Hepatocyte (in vitro differentiated cells): ENCODE measurements at regions not wholly inside any gene's neighbourhood (a gene's known extent, or its start where the extent isn't known, plus 50 kb on each side); places are given as distances from the start of the nearest gene placed in this dataset.

Experiments used
- DNase-seq: peaks from one replicate; pipeline ENCODE4 v3.0.0-alpha.2; 2016; ENCODE audit warnings: low spot score
- H2AFZ ChIP-seq: fragments of 200-600 bp; sonication (generic); 2 replicates; pipeline ENCODE4 v1.6.0; 2016; ENCODE audit warnings: antibody characterized with exemption, mild to moderate bottlenecking
- H3K27ac ChIP-seq: fragments of 200-600 bp; sonication (generic); 2 replicates; pipeline ENCODE4 v1.5.1; 2016; ENCODE audit warnings: mild to moderate bottlenecking
- H3K27me3 ChIP-seq: fragments of 200-600 bp; sonication (generic); 2 replicates; pipeline ENCODE4 v1.6.1; 2016
- H3K36me3 ChIP-seq: fragments of 200-600 bp; sonication (generic); replicated peaks from 2 replicates; pipeline ENCODE4 v1.5.1; 2016; ENCODE audit warnings: low read depth; ENCODE audit not compliant: insufficient read depth
- H3K4me1 ChIP-seq: fragments of 200-600 bp; sonication (generic); 2 replicates; pipeline ENCODE4 v1.5.1; 2016; ENCODE audit warnings: mild to moderate bottlenecking, moderate library complexity; ENCODE audit not compliant: insufficient read depth
- H3K4me2 ChIP-seq: fragments of 200-600 bp; sonication (generic); 2 replicates; pipeline ENCODE4 v1.6.0; 2016
- H3K4me3 ChIP-seq: fragments of 200-600 bp; sonication (generic); 2 replicates; pipeline ENCODE4 v1.5.1; 2016; ENCODE audit warnings: mild to moderate bottlenecking
- H3K79me2 ChIP-seq: fragments of 200-600 bp; sonication (generic); 2 replicates; pipeline ENCODE4 v1.6.0; 2017; ENCODE audit warnings: mild to moderate bottlenecking
- H3K9me2 ChIP-seq: fragments of 200-600 bp; sonication (generic); replicated peaks from 2 replicates; pipeline ENCODE4 v1.6.0; 2017; ENCODE audit warnings: mild to moderate bottlenecking; ENCODE audit not compliant: insufficient read depth
- H3K9me3 ChIP-seq: fragments of 200-600 bp; sonication (generic); 2 replicates; pipeline ENCODE4 v1.5.1; 2016; ENCODE audit warnings: low read depth, mild to moderate bottlenecking
- H4K20me1 ChIP-seq: fragments of 200-600 bp; sonication (generic); 2 replicates; pipeline ENCODE4 v1.6.0; 2016; ENCODE audit warnings: mild to moderate bottlenecking; ENCODE audit not compliant: insufficient read depth, poor library complexity, severe bottlenecking
- CTCF ChIP-seq: fragments of 200-600 bp; sonication (generic); IDR thresholded peaks from 2 replicates; pipeline ENCODE4 v1.5.1; 2016; ENCODE audit warnings: antibody characterized with exemption, mild to moderate bottlenecking; ENCODE audit not compliant: poor library complexity
- EZH2 ChIP-seq: fragments of 200-600 bp; sonication (generic); IDR thresholded peaks from 2 replicates; pipeline ENCODE4 v1.6.1; 2016; ENCODE audit warnings: antibody characterized with exemption, mild to moderate bottlenecking, borderline replicate concordance
- EZH2phosphoT487 ChIP-seq: fragments of 200-600 bp; sonication (generic); IDR thresholded peaks from one replicate; pipeline ENCODE4 v1.6.1; 2018; ENCODE audit warnings: antibody characterized with exemption, mild to moderate bottlenecking, low read depth, moderate library complexity; ENCODE audit not compliant: unreplicated experiment, severe bottlenecking
- WGBS: methylation state at CpG from one replicate; pipeline ENCODE4 v1.1.6; 2016; ENCODE audit warnings: low lambda C conversion rate; ENCODE audit errors: missing lambda C conversion rate; 5-methylcytosine and 5-hydroxymethylcytosine counted together

GRCh38 chr1:79325126-79325525 is 318.6 kb upstream of the ADGRL4 start:
- TF ChIP-seq EZH2phosphoT487 (no peak), CTCF (no peak), EZH2 (no peak)
- no peak for DNase-seq
- Histone ChIP-seq H2AFZ (no peak overlapping the region), H3K4me2 (no peak overlapping the region), H3K36me3 (no peaks in the 10 kb centered on the region), H3K27ac (no peak overlapping the region), H3K27me3 (no peaks in the 10 kb centered on the region), H3K9me3 (no peaks in the 10 kb centered on the region), H3K9me2 (no peaks in the 10 kb centered on the region), H3K79me2 (no peaks in the 10 kb centered on the region), H4K20me1 (no peaks in the 10 kb centered on the region), H3K4me3 (no peak overlapping the region), H3K4me1 (no peaks in the 10 kb centered on the region)
- 91% methylated on average over 2 of the region's 2 CpGs for WGBS

- no peaks in the 10 kb centered on the region for H4K20me1 ChIP-seq
- H2AFZ ChIP-seq, result no peak overlapping the region
- H3K4me2 ChIP-seq, result no peak overlapping the region
- no peaks in the 10 kb centered on the region for H3K36me3 ChIP-seq
- H3K9me3 ChIP-seq, result no peaks in the 10 kb centered on the region
- H3K27ac ChIP-seq, result peak overlapping the region; percentile 53
- H3K4me3 ChIP-seq, result no peak overlapping the region
- 43% methylated on average over 1 of the region's 1 CpG for WGBS
- DNase-seq, result peak; percentile 34
- no peaks in the 10 kb centered on the region for H3K9me2 ChIP-seq
- TF ChIP-seq EZH2phosphoT487 (no peak), CTCF (no peak), EZH2 (no peak)
- no peaks in the 10 kb centered on the region for H3K27me3 ChIP-seq
- H3K4me1 ChIP-seq, result no peaks in the 10 kb centered on the region
- no peaks in the 10 kb centered on the region for H3K79me2 ChIP-seq
Measured at GRCh38 chr1:79323239-79324025, 316.9 kb upstream of the ADGRL4 start.

- Histone ChIP-seq H3K4me3 (no peak overlapping the region), H4K20me1 (no peaks in the 10 kb centered on the region), H2AFZ (no peak overlapping the region), H3K4me2 (no peak overlapping the region), H3K4me1 (no peaks in the 10 kb centered on the region), H3K79me2 (no peaks in the 10 kb centered on the region), H3K27ac (peak overlapping the region; percentile 53), H3K36me3 (no peaks in the 10 kb centered on the region), H3K9me2 (no peaks in the 10 kb centered on the region), H3K9me3 (no peaks in the 10 kb centered on the region), H3K27me3 (no peaks in the 10 kb centered on the region)
- TF ChIP-seq EZH2 (no peak), CTCF (no peak), EZH2phosphoT487 (no peak)
- no peak for DNase-seq
- 94% methylated on average over 5 of the region's 5 CpGs for WGBS
Measured at GRCh38 chr1:79322511-79323027, 316.0 kb upstream of the ADGRL4 start.
